ENCODE measurements at regions not wholly inside any gene's neighbourhood (a gene's known extent, or its start where the extent isn't known, plus 50 kb on each side); places are given as distances from the start of the nearest gene placed in this dataset.

DNA sequence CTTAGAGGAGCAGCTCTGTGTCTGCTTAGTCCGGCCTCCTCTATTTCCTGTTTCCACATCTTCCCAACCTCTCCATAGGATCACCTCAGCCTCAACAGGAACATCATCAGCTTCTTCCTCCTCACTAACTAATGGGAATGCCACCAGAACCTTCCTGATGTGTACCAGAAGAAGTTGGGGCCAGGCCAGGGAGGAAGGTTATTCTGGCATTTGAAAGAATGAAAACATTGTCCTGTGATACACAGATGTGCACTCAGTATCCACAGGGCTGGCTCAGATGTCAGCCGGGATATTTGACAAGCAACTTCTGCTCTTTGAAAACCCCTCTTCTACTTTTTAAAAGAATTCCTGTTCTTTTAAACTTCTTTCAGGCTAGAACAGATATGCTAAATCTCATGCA, 63.6 kb downstream of the TMEM30B start:
- TF ChIP-seq CTCF (IDR thresholded peaks at IDR 0.05; ENCODE audit: poor library complexity) = no peak
- TF ChIP-seq EZH2 (IDR thresholded peaks at IDR 0.05; ENCODE audit: borderline replicate concordance) = no peak

Measured in hepatocyte (in vitro differentiated cells).